Central memory CD8-positive, alpha-beta T cell (primary cell): ENCODE measurements at regions not wholly inside any gene's neighbourhood (a gene's known extent, or its start where the extent isn't known, plus 50 kb on each side); places are given as distances from the start of the nearest gene placed in this dataset.

Experiments used
- ATAC-seq: fragments of 150-1000 bp; cut with Tn5 transposase; replicated peaks from 2 replicates; pipeline ENCODE4 v1.10.0; 2022; ENCODE audit warnings: mild to moderate bottlenecking, moderate FRiP score, moderate number of reproducible peaks; ENCODE audit not compliant: poor library complexity, severe bottlenecking; ENCODE audit errors: extremely low read depth
- DNase-seq, 2 donors: peaks; one replicate each; pipeline ENCODE4 v3.0.0; 2021; ENCODE audit warnings: low spot score in 2 of 2
- H3K27ac Mint-ChIP-seq: one replicate; pipeline ENCODE4 v1.8.0; 2022; ENCODE audit warnings: low read depth, mild to moderate bottlenecking, moderate library complexity, mixed read lengths
- H3K27me3 Mint-ChIP-seq: one replicate; pipeline ENCODE4 v1.8.0; 2022; ENCODE audit warnings: mixed read lengths
- H3K36me3 Mint-ChIP-seq: one replicate; pipeline ENCODE4 v1.8.0; 2022; ENCODE audit warnings: mild to moderate bottlenecking, moderate library complexity, mixed read lengths; ENCODE audit not compliant: insufficient read depth
- H3K4me1 Mint-ChIP-seq: one replicate; pipeline ENCODE4 v1.8.0; 2022; ENCODE audit warnings: mixed read lengths
- H3K4me3 Mint-ChIP-seq: one replicate; pipeline ENCODE4 v1.8.0; 2022; ENCODE audit warnings: mild to moderate bottlenecking, moderate library complexity, mixed read lengths
- H3K9me3 Mint-ChIP-seq: one replicate; pipeline ENCODE4 v1.8.0; 2022; ENCODE audit warnings: mixed read lengths

DNA sequence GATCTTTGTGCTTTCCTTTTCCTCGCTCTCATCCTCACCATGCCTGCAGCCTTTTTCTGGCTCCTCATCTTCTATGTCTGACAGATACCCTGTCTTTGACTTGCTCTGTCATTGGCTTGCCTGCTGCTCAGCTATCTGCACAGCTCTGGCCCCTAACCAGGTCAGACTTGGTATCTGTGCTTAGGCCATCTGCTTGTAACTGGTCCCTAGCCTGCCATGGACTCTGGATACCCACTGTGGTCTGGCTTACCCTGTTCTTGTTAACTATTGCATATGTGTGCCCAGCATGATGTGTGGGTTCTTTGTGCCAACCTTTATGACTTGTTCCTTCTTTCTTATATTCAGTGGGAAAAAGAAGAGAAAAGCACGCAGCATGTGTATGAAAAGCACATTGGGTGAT, 109.7 kb upstream of the ROPN1 start:
- no peaks in the 10 kb centered on the region for H3K36me3 Mint-ChIP-seq
- H3K27ac Mint-ChIP-seq: no peak overlapping the region
- H3K9me3 Mint-ChIP-seq: no peaks in the 10 kb centered on the region
- H3K27me3 Mint-ChIP-seq: peaks cover 31% of the 10 kb centered on the region
- DNase-seq (no peak), ATAC-seq (no peak)
- no peaks in the 10 kb centered on the region for H3K4me1 Mint-ChIP-seq
- H3K4me3 Mint-ChIP-seq: no peak overlapping the region

GRCh38 chr3:124107104-124107890, 115.4 kb upstream of the ROPN1 start:
- no peak for DNase-seq
- Mint-ChIP-seq H3K4me3 (no peak overlapping the region), H3K27me3 (peaks cover 4% of the 10 kb centered on the region), H3K27ac (no peak overlapping the region), H3K36me3 (peaks cover 1% of the 10 kb centered on the region), H3K4me1 (no peaks in the 10 kb centered on the region), H3K9me3 (no peaks in the 10 kb centered on the region)
- ATAC-seq: no peak

- Mint-ChIP-seq H3K27me3 (peaks cover 11% of the 10 kb centered on the region), H3K9me3 (no peaks in the 10 kb centered on the region), H3K27ac (no peak overlapping the region), H3K4me3 (no peak overlapping the region), H3K36me3 (peaks cover 1% of the 10 kb centered on the region), H3K4me1 (no peaks in the 10 kb centered on the region)
- ATAC-seq (no peak), DNase-seq (no peak)
These were observed 116.5 kb upstream of the ROPN1 start for GRCh38 chr3:124108446-124108845.

- no peak overlapping the region for H3K4me3 Mint-ChIP-seq
- peaks cover 33% of the 10 kb centered on the region for H3K27me3 Mint-ChIP-seq
- H3K36me3 Mint-ChIP-seq: peaks cover 1% of the 10 kb centered on the region
- no peak overlapping the region for H3K27ac Mint-ChIP-seq
- no peak for ATAC-seq
- no peaks in the 10 kb centered on the region for H3K9me3 Mint-ChIP-seq
- no peak for DNase-seq
- H3K4me1 Mint-ChIP-seq: no peaks in the 10 kb centered on the region
These were observed 121.6 kb upstream of the ROPN1 start for GRCh38 chr3:124113485-124113884.

- no peak for ATAC-seq
- H3K27ac Mint-ChIP-seq: no peak overlapping the region
- H3K9me3 Mint-ChIP-seq: no peaks in the 10 kb centered on the region
- peaks cover 1% of the 10 kb centered on the region for H3K36me3 Mint-ChIP-seq
- DNase-seq: no peak
- H3K27me3 Mint-ChIP-seq: peaks cover 51% of the 10 kb centered on the region
- H3K4me3 Mint-ChIP-seq: no peak overlapping the region
- no peaks in the 10 kb centered on the region for H3K4me1 Mint-ChIP-seq
These were observed 123.4 kb upstream of the ROPN1 start for GRCh38 chr3:124115279-124115678.

DNA sequence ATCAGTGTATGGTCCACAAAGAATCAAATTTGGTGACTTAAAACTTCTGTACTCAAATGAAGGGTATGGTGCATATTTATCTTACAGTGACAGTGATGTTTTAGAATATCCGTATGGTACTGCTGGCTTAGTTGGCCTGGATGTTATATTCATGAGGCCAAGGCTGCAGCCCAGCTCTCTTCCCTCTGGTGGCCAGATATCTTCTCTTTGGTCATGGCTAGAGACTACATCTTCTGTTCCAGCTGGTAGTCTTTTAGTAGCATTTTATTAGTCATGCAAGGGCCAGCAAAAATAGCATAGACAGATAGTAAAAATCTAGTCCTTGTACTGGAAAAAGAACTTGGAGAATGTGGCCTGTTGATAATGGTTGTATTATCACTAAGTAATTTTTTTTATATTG, 124.0 kb upstream of the ROPN1 start:
- H3K9me3 Mint-ChIP-seq: no peaks in the 10 kb centered on the region
- ATAC-seq: no peak
- no peak for DNase-seq
- peaks cover 53% of the 10 kb centered on the region for H3K27me3 Mint-ChIP-seq
- no peak overlapping the region for H3K27ac Mint-ChIP-seq
- H3K4me3 Mint-ChIP-seq: no peak overlapping the region
- no peaks in the 10 kb centered on the region for H3K4me1 Mint-ChIP-seq
- peaks cover 1% of the 10 kb centered on the region for H3K36me3 Mint-ChIP-seq

DNA sequence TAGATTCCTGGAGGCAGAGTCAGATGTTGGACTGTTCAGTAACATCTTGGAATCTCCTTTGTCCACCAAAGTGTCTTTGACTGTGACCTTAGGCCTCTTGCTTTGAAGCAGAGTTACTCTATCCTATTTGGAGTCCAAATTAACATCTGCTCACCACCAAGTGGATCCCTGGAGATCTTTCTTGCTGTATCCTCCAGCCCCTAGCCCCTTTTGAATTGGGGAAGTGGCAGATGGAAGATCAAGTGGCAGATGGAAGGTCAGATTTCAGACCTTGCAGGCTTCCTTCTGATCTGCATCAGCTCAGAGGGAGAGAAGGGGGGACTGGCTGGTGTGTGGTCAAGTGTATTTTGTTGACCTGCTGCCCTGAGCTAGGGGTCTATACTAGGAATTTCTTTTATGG, 125.0 kb upstream of the ROPN1 start:
- no peak for ATAC-seq
- no peaks in the 10 kb centered on the region for H3K36me3 Mint-ChIP-seq
- no peak overlapping the region for H3K4me3 Mint-ChIP-seq
- no peaks in the 10 kb centered on the region for H3K4me1 Mint-ChIP-seq
- H3K9me3 Mint-ChIP-seq: no peaks in the 10 kb centered on the region
- no peak overlapping the region for H3K27ac Mint-ChIP-seq
- H3K27me3 Mint-ChIP-seq: peaks cover 53% of the 10 kb centered on the region
- DNase-seq: no peak

DNA sequence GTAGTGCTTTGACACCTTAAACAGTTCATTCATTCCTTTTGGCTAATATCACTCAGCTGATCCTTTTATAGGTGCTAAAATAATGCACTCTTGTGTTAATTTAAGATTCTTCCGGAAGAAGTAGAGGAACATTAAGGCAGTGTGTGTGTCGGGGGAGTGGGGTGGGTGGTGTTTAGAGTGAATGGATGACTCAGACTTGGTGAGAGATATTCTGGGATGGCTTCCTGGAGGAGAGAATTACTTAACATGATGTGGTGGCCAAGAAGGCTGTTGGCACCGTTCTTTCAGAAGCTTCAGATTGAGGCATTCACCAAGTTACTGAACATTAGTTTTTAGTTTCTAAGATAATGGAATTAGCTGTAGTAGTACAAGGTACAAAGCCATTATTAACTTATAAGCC, 125.6 kb upstream of the ROPN1 start:
- DNase-seq (no peak), ATAC-seq (no peak)
- Mint-ChIP-seq H3K9me3 (no peaks in the 10 kb centered on the region), H3K27me3 (peaks cover 52% of the 10 kb centered on the region), H3K4me1 (no peaks in the 10 kb centered on the region), H3K4me3 (no peak overlapping the region), H3K27ac (no peak overlapping the region), H3K36me3 (no peaks in the 10 kb centered on the region)

- DNase-seq (no peak), ATAC-seq (no peak)
- no peak overlapping the region for H3K27ac Mint-ChIP-seq
- no peak overlapping the region for H3K4me3 Mint-ChIP-seq
- H3K36me3 Mint-ChIP-seq: no peaks in the 10 kb centered on the region
- H3K9me3 Mint-ChIP-seq: no peaks in the 10 kb centered on the region
- H3K4me1 Mint-ChIP-seq: no peaks in the 10 kb centered on the region
- peaks cover 43% of the 10 kb centered on the region for H3K27me3 Mint-ChIP-seq
These were observed 126.5 kb upstream of the ROPN1 start for GRCh38 chr3:124118397-124118796.

DNA sequence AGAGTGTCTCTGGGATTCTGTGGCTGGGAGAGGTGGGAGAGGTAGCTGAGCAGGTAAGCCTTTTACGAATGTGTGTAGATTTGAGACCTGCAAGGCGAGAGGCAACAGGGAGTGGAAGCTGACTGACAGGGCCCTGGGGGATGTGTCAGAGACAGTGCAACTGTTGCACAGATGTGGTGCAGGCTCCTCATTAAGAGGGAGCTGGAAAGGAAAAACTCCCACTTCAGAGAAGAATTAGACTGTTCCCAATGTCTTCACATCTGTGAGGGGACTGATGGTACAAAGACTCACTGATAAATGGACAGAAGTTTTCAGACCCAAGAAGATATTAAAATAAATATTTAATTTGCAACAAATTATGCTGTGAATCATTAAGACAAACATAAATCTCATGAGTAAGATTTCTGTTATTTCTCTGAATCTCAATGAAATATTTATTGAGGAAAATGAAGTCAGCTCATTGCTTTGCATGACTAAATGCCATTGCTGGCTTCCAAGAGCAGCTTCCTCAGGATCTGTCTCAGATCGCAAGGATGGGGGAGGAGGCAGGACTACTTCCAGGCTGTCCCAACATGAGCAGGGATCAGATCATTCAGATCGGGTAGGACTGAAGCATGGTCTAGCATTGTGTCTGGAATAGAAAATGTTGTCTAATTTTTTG, 127.3 kb upstream of the ROPN1 start:
- H3K27me3 Mint-ChIP-seq: peaks cover 35% of the 10 kb centered on the region
- no peaks in the 10 kb centered on the region for H3K36me3 Mint-ChIP-seq
- no peak overlapping the region for H3K4me3 Mint-ChIP-seq
- no peaks in the 10 kb centered on the region for H3K4me1 Mint-ChIP-seq
- H3K9me3 Mint-ChIP-seq: no peaks in the 10 kb centered on the region
- H3K27ac Mint-ChIP-seq: no peak overlapping the region
- ATAC-seq: no peak
- no peak for DNase-seq

GRCh38 chr3:124121379-124122312, 129.7 kb upstream of the ROPN1 start:
- H3K9me3 Mint-ChIP-seq: no peaks in the 10 kb centered on the region
- H3K4me3 Mint-ChIP-seq: no peak overlapping the region
- H3K27ac Mint-ChIP-seq: no peak overlapping the region
- no peaks in the 10 kb centered on the region for H3K36me3 Mint-ChIP-seq
- H3K27me3 Mint-ChIP-seq: peaks cover 30% of the 10 kb centered on the region
- ATAC-seq: no peak
- H3K4me1 Mint-ChIP-seq: no peaks in the 10 kb centered on the region
- DNase-seq: no peak

GRCh38 chr3:124125315-124125714, 133.4 kb upstream of the ROPN1 start:
- Mint-ChIP-seq H3K36me3 (no peaks in the 10 kb centered on the region), H3K4me3 (no peak overlapping the region), H3K27ac (no peak overlapping the region), H3K9me3 (no peaks in the 10 kb centered on the region), H3K27me3 (peaks cover 29% of the 10 kb centered on the region), H3K4me1 (no peaks in the 10 kb centered on the region)
- ATAC-seq: no peak
- DNase-seq: no peak
